KMS-11 (cell line): ENCODE measurements at regions not wholly inside any gene's neighbourhood (a gene's known extent, or its start where the extent isn't known, plus 50 kb on each side); places are given as distances from the start of the nearest gene placed in this dataset.

ENCODE experiments used
- H2AFZ ChIP-seq: fragments of 200-600 bp; sonication (generic); 2 replicates; pipeline ENCODE4 v1.6.1; 2016; ENCODE audit warnings: antibody characterized with exemption, mixed run types, low read depth
- H3K27ac ChIP-seq: fragments of 200-600 bp; sonication (generic); 2 replicates; pipeline ENCODE4 v1.6.1; 2016; ENCODE audit warnings: mild to moderate bottlenecking, mixed run types
- H3K27me3 ChIP-seq: fragments of 200-600 bp; sonication (generic); 2 replicates; pipeline ENCODE4 v1.6.1; 2017; ENCODE audit warnings: mild to moderate bottlenecking, low read depth, mixed run types, moderate library complexity; ENCODE audit not compliant: insufficient read depth
- H3K36me3 ChIP-seq: fragments of 200-600 bp; sonication (generic); 2 replicates; pipeline ENCODE4 v1.6.1; 2017; ENCODE audit warnings: mild to moderate bottlenecking, mixed run types; ENCODE audit not compliant: insufficient read depth
- H3K4me1 ChIP-seq: fragments of 200-600 bp; sonication (generic); 2 replicates; pipeline ENCODE4 v1.6.1; 2016; ENCODE audit warnings: mild to moderate bottlenecking, low read depth, mixed run types; ENCODE audit not compliant: poor library complexity, severe bottlenecking
- H3K4me2 ChIP-seq: fragments of 200-600 bp; sonication (generic); 2 replicates; pipeline ENCODE4 v1.7.0; 2016; ENCODE audit warnings: mild to moderate bottlenecking, mixed run types
- H3K4me3 ChIP-seq: fragments of 200-600 bp; sonication (generic); IDR thresholded peaks from 2 replicates; pipeline ENCODE4 v1.6.1; 2017; ENCODE audit warnings: low read depth, low read length, mixed read lengths; ENCODE audit not compliant: insufficient read depth
- H3K79me2 ChIP-seq: fragments of 200-600 bp; sonication (generic); 2 replicates; pipeline ENCODE4 v1.6.1; 2016; ENCODE audit warnings: low read depth, mixed run types; ENCODE audit not compliant: insufficient read depth
- H3K9ac ChIP-seq: fragments of 200-600 bp; sonication (generic); 2 replicates; pipeline ENCODE4 v1.6.1; 2016; ENCODE audit warnings: mild to moderate bottlenecking, mixed run types
- H4K20me1 ChIP-seq: fragments of 200-600 bp; sonication (generic); 2 replicates; pipeline ENCODE4 v1.6.1; 2016; ENCODE audit warnings: mild to moderate bottlenecking, mixed run types; ENCODE audit not compliant: insufficient read depth
- TF ChIP-seq, protein P1 (sequence below): fragments of 200-600 bp; sonication (generic); conservative IDR thresholded peaks from 2 replicates; pipeline ENCODE4 v1.6.1; 2017; ENCODE audit warnings: low read depth, mild to moderate bottlenecking, antibody characterized with exemption, low read length, moderate library complexity, mixed read lengths

DNA sequence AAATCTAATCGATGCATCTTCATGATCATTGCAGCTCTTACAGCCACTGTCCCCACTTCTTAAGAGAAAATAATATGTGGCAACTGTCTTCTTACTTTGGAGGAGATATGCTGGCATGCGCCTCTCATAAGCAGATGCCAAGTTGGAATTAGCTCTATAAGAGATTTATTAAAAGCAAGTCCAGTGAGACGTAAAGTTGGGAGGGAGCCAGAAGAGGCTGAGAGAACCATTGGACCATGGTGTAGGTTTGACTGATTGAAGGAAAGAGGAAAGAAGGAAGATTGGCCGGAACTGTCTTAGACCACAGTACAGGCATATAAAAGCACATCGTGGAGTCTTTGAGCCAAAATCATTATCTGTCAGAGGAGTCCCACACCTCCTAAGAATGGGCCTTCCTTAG, 265.7 kb upstream of the ZC3H15 start:
- H4K20me1 ChIP-seq = no peaks in the 10 kb centered on the region
- no peak overlapping the region for H3K4me2 ChIP-seq
- TF ChIP-seq, protein P1, sequence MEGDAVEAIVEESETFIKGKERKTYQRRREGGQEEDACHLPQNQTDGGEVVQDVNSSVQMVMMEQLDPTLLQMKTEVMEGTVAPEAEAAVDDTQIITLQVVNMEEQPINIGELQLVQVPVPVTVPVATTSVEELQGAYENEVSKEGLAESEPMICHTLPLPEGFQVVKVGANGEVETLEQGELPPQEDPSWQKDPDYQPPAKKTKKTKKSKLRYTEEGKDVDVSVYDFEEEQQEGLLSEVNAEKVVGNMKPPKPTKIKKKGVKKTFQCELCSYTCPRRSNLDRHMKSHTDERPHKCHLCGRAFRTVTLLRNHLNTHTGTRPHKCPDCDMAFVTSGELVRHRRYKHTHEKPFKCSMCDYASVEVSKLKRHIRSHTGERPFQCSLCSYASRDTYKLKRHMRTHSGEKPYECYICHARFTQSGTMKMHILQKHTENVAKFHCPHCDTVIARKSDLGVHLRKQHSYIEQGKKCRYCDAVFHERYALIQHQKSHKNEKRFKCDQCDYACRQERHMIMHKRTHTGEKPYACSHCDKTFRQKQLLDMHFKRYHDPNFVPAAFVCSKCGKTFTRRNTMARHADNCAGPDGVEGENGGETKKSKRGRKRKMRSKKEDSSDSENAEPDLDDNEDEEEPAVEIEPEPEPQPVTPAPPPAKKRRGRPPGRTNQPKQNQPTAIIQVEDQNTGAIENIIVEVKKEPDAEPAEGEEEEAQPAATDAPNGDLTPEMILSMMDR = no peak
- H3K9ac ChIP-seq = no peak overlapping the region
- no peak overlapping the region for H2AFZ ChIP-seq
- no peak overlapping the region for H3K27ac ChIP-seq
- no peaks in the 10 kb centered on the region for H3K4me1 ChIP-seq
- no peaks in the 10 kb centered on the region for H3K79me2 ChIP-seq
- H3K4me3 ChIP-seq = no peak overlapping the region
- H3K36me3 ChIP-seq = no peaks in the 10 kb centered on the region
- H3K27me3 ChIP-seq = no peaks in the 10 kb centered on the region

DNA sequence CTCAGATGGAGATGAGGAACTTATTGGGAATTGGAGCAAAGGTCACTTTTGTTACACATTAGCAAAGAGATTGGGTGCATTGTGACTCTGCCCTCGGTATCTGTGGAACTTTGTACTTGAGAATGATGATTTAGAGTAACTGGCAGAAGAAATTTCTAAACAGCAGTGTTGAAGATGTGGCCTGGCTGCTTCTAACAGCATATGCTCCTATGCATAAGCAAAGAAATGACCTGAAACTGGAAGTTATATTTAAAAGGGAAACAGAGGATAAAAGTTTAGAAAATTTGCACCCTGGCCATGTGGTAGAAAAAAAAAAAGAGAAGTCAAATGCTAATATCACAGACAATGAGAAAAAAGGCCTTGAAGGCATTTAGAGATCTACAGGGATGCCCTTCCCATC, 256.8 kb upstream of the ZC3H15 start:
- TF ChIP-seq, protein P1 = no peak
- Histone ChIP-seq H3K27me3 (no peaks in the 10 kb centered on the region), H4K20me1 (no peaks in the 10 kb centered on the region), H3K4me2 (no peak overlapping the region), H3K36me3 (no peaks in the 10 kb centered on the region), H3K27ac (no peak overlapping the region), H3K4me1 (no peaks in the 10 kb centered on the region), H3K4me3 (no peak overlapping the region), H3K79me2 (no peaks in the 10 kb centered on the region), H2AFZ (no peak overlapping the region), H3K9ac (no peak overlapping the region)

DNA sequence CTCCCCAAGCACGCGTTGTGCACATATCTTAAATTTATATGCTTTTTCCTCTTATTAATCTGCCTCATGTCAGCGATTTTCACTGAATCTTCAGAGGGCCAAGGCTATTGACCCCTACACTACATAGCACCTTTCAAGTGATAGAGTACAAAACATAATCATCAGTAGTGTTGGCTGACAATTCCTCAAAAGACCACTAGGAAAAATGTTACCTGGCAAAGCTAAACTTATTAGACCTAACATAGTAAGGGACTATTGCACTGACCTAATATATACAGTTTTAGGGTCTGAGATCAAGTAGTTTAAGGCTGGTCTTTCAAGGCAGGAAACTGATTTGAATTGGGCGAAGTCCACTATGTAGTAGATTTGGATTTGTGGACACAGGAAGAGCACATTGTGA, 244.2 kb upstream of the ZC3H15 start:
- H3K27me3 ChIP-seq = no peaks in the 10 kb centered on the region
- no peaks in the 10 kb centered on the region for H4K20me1 ChIP-seq
- H3K9ac ChIP-seq = no peak overlapping the region
- no peaks in the 10 kb centered on the region for H3K79me2 ChIP-seq
- TF ChIP-seq, protein P1 = no peak
- H3K4me2 ChIP-seq = no peak overlapping the region
- no peak overlapping the region for H2AFZ ChIP-seq
- H3K4me1 ChIP-seq = no peaks in the 10 kb centered on the region
- H3K27ac ChIP-seq = no peak overlapping the region
- H3K4me3 ChIP-seq = no peak overlapping the region
- no peaks in the 10 kb centered on the region for H3K36me3 ChIP-seq

DNA sequence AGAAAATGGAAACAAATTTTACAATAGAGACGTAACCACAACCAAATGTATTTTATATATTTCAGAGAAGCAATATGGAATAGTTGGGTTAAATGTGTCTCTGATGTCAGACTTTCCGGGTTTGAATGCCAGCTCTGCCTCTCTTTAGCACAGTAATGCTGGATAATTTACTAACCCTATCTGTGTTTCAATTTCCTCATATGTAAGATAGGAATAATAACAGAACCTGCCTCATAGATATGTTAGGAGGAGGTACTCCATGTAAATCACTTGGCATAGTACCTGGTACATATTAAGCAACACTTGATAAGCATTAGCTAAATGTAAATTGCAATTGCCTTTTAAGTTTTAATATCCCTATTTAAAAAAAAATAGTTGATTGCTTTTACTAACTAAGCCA, 231.3 kb upstream of the ZC3H15 start:
- Histone ChIP-seq H3K36me3 (no peaks in the 10 kb centered on the region), H3K4me3 (no peak overlapping the region), H3K9ac (no peak overlapping the region), H2AFZ (no peak overlapping the region), H3K27me3 (no peaks in the 10 kb centered on the region), H3K4me2 (no peak overlapping the region), H3K4me1 (peaks cover 6% of the 10 kb centered on the region), H3K27ac (no peak overlapping the region), H4K20me1 (no peaks in the 10 kb centered on the region), H3K79me2 (no peaks in the 10 kb centered on the region)
- TF ChIP-seq, protein P1 = no peak

DNA sequence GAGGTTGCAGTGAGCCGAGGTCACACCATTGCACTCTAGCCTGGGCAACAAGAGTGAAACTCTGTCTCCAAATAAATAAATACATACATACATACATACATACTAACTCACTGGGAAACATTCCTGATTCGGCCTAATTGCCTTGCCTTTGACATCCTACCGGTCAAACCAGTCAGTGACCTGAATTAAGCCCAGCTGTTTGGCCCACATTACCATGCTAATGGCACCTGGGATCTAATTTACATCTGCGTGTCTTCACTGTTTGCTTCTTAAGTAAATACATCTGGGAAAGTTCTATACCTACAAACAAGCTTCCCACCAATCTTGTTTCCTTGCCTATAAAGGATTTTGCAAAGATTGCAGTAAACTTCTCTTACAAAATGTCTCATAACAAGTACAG, 230.2 kb upstream of the ZC3H15 start:
- H3K9ac ChIP-seq = no peak overlapping the region
- H3K4me3 ChIP-seq = no peak overlapping the region
- H3K27ac ChIP-seq = no peak overlapping the region
- no peaks in the 10 kb centered on the region for H3K36me3 ChIP-seq
- no peaks in the 10 kb centered on the region for H4K20me1 ChIP-seq
- TF ChIP-seq, protein P1 = no peak
- H3K4me2 ChIP-seq = no peak overlapping the region
- H3K27me3 ChIP-seq = no peaks in the 10 kb centered on the region
- H3K79me2 ChIP-seq = no peaks in the 10 kb centered on the region
- no peak overlapping the region for H2AFZ ChIP-seq
- H3K4me1 ChIP-seq = peaks cover 6% of the 10 kb centered on the region
